HG02943 (cell line): ENCODE measurements at regions not wholly inside any gene's neighbourhood (a gene's known extent, or its start where the extent isn't known, plus 50 kb on each side); places are given as distances from the start of the nearest gene placed in this dataset.
"Not testable (repeated sequence)": the region's sequence is repeated elsewhere in the genome, so short reads cannot be mapped to it uniquely, and the experiment has no call there.

ENCODE experiments used
- ATAC-seq: cut with Tn5 transposase; IDR thresholded peaks from one replicate; pipeline ENCODE4 v1.9.1; 2021; ENCODE audit warnings: mild to moderate bottlenecking, low read depth, moderate library complexity; ENCODE audit not compliant: unreplicated experiment

DNA sequence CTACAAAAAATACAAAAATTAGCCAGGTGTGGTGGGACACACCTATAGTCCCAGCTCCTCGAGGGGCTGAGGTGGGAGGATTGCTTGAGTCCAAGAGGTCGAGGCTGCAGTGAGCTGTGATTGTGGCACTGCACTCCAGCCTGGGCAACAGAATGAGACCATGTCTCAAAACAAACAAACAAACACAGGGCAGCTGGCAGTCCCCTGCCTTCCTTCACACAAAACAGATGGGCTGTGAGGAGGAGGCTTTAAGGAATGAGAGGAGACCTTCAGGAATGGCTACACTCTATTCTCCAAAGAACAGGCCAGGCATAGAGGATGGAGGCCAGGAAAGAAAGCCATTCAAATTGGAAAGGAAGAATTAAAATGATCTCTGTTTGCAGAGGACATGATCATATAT, 65.6 kb upstream of the MAML3 start:
- ATAC-seq: no peak

DNA sequence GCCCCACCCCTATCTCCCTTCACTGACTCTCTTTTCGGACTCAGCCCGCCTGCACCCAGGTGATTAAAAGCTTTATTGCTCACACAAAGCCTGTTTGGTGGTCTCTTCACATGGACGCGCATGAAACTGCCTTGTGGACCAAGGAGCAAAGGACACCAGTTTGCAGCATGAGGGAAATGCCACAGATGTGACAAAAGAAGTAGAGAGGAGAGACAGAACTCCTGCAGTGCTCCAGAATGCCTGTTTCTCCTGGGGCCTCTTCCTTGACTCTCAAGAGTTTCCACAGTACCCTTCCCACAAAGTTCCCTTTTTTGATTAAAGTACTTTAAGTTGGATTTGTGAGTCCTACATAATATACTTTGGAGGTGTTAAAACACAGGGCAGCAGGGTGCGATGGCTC, 65.1 kb upstream of the MAML3 start:
- not testable (repeated sequence) for ATAC-seq

DNA sequence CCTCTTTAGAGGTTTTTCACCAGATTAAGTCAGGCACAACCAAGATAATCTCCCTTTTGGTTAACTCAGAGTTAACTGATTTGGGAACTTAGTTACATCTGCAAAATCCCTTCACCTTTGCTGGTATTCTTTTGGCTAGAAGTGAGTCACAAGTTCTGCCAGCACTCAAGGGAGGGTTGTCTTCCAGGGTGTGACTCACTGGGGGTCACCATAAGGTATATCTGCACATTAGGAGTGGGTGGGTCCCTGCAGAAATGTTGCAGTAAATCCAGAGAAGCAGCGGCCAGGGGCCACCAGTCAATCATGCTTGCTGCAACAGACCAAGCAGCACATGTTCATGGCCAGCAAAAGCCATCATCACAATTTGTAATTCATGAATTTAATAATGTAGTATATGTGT, 59.8 kb upstream of the MAML3 start:
- no peak for ATAC-seq

DNA sequence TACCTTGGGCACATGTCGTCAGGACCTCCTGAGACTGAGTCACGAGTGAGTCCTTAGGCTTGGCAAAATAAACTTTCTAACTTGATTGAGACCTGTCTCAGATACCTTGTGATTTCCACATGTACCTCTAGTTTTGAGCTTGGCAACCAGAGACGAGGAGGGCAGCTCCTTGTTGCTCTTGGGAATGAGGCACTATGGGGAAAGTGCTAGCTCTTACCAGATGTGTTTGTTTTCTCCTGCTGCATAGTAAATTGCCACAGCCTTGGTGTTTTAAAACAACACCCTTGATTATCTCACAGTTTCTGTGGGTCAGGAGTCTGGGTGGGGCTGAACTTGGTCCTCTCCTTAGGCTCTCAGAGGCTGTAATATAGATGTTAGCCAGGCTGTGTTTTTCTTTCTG, 59.1 kb upstream of the MAML3 start:
- no peak for ATAC-seq

DNA sequence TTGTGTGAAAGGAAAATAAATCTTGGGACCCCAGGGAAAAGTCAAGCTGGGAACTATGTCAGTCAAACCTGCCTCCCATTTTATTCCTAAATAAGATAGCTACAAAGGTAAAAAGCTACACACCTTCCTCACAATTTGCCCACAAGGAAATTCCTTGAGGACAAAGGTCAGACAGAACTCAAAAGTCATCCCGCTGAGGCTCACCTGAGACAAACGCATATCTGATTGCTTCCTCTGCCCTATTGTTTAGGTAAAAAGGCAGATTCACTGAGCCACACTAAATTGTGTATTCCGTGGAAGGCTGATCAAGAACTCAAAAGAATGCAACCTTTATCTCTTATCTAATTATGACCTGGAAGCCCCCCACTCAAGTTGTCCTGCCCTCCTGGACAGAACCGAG, 58.7 kb upstream of the MAML3 start:
- no peak for ATAC-seq

DNA sequence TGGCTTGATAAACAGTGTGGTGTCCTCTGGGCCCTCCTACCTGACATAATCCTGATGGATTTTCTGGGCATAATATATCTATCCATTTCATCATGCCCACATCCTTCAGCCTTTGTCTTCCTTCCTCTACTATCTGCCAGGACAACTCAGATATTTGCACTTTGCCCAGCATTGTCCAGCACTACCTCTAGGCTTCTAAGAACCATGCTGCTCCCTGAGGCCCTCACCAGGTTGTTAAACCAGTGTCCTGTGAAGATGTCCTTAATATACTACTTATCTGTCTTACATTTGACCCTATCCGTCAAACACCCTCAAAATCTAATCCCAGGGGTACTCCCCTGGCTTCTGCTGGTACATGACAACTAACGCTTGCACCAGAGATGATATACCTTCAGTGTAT, 58.2 kb upstream of the MAML3 start:
- no peak for ATAC-seq

DNA sequence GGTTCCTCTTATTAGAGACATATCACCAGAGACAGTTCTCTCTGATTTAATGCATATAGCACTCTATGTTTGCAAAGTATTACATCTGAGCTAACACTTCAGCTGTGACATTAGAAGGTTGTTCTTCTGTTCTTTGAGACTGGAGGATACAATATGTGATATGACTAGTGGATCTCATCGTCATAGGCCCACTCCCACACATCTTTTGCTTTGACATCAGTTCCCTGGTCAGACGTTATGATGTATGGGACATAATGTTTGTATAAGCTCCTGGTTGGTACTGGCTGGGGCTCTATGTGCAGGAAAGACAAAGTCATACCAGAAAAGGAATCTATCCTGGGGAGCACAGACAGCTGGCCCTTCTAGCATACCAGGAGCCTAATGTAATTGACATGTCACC, 57.7 kb upstream of the MAML3 start:
- no peak for ATAC-seq

DNA sequence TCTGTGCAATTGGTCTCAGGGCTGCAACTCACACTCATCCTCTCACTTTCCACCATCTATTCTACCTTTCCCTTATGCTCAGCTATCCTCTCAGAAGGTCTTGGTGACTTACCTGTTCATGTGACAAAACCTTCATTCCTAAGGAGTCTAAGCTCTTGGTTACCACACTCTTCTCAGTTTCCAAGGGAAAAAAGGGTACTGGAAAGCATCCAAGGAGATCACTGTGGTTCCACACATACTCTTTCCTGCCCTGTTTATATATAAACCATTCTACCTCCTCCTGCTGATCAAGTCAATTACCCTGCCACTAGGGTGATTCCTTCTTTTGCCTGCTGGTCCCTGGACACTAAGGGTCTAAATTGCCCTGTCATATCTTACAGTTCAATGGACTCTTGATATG, 57.2 kb upstream of the MAML3 start:
- ATAC-seq: no peak

DNA sequence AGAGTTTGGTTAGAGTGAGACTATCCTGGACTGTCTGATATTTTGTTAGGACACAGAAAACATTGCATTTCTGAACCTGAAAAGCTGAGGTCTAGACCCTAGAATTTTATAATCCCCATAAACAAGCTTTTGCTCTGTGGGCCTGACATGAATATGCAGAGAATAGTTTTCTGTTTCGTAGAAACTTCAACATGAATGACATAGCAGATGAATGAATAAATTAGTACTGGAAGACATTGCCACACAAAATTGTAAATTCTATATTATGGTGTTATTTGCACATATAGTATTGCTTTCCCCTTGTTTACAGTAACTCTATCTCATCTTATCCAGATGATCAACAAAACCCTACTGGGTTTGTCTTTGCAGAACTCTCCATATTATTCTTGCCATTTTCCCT, 54.9 kb upstream of the MAML3 start:
- no peak for ATAC-seq
